GM19035 (cell line): ENCODE measurements at regions not wholly inside any gene's neighbourhood (a gene's known extent, or its start where the extent isn't known, plus 50 kb on each side); places are given as distances from the start of the nearest gene placed in this dataset.
"Not testable (repeated sequence)": the region's sequence is repeated elsewhere in the genome, so short reads cannot be mapped to it uniquely, and the experiment has no call there.

Source experiments
- ATAC-seq: cut with Tn5 transposase; IDR thresholded peaks from one replicate; pipeline ENCODE4 v1.9.1; 2021; ENCODE audit not compliant: unreplicated experiment

DNA sequence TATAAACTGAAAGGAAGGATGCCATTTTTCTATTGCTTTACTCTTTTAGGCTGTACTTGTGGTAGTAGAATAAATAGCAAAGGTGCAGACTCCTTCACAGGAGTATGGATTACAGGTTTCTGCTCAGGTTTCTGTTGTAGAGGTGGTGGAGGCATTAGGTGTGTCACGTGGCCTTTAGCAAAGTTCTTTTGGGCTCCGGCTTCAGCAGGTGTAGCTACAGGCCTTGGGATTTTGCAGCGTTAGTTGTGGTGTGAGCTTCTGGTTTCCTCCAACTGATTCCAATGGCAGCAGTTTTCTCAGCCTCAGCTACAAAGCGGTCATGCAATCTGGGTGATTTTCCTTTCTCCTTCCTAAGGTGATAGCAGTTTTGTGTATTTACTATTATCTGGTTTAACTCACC is 255.8 kb upstream of the GK2 start:
- ATAC-seq, result no peak

DNA sequence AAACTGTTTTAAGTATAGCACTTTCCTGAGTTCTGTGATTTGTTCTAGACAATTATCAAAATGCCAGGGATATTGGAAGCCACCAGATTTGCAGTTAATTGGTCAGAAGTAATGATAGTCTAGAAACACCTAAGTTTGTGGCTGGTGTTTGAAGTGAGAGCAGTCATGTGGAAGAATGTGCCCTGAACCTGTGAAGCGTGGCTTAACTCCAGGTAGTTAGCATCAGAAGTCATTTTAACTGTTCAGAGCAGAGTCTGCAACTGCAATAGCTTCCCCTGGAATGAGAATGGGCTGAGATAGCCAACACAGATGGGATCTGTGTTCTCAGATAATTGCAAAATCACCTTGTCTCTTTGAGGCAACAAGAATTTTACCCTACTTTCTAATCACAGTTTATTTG is 255.1 kb upstream of the GK2 start:
- ATAC-seq, result no peak

DNA sequence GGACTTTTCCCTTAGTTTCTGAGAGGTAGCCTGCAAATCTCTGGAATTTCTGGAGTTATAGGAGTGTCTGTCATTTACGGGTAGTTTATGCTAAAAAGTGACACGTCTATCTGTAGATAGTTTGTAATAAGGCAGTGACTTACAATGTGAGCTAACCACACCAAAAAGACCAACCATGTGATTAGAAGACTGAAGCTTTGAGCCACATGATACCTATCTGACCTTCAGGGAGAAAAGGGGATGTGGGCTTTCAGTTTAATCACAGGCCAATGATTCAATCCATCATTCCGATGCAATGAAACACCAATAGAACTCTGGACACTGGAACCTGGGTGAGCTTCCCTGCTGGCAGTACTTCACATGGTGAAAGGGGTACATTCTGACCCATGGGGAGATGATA is 254.6 kb upstream of the GK2 start:
- no peak for ATAC-seq

DNA sequence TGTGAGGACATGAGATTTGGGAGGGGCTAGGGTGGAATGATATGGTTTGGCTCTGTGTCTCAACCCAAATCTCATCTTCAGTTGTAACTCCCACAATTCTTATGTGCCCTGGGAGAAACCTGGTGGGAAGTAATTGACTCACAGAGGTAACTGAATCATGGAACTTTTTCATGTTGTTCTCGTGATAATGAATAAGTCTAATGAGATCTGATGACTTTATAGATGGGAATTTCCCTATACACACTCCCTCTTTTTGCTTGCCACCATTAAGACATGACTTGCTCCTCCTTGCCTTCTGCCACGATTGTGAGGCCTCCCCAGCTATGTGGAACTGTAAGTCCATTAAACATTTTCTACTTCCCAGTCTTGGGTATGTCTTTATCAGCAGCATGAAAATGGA is 253.2 kb upstream of the GK2 start:
- ATAC-seq, result no peak

DNA sequence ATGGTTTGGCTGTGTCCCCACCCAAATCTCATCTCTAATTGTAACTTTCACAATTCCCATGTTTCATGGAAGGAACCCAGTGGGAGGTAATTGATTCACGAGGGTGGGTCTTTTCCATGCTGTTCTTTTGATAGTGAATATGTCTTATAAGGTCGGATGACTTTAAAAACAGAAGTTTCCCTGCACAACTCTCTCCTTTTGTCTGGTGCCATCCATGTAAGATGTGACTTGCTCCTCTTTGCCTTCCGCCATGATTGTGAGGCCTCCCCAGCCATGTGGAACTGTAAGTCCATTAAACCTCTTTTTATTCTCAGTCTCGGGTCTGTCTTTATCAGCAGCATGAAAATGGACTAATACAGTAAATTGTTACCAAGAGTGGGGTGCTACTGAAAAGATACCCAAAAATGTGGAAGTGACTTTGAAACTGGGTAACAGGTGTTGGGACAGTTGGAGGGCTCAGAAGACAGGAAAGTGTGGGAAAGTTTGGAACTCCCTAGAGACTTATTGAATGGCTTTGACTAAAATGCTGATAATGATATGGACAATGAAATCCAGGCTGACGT is 251.4 kb upstream of the GK2 start:
- ATAC-seq, result not testable (repeated sequence)

DNA sequence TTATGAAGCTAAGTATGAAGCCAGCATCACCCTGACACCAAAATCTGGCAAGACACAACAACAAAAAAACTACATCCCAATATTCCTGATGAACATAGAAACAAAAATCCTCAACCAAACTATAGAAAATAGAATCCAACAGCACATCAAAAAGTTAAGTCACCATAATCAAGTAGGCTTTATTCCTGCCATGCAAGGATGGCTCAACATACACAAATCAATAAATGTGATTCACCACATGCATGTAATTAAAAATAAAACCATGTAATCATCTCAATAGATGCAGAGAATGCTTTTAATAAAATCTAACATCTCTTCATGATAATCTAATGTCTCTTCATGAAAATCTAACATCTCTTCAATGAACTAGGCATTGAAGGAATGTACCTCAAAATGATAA is 249.4 kb upstream of the GK2 start:
- no peak for ATAC-seq

DNA sequence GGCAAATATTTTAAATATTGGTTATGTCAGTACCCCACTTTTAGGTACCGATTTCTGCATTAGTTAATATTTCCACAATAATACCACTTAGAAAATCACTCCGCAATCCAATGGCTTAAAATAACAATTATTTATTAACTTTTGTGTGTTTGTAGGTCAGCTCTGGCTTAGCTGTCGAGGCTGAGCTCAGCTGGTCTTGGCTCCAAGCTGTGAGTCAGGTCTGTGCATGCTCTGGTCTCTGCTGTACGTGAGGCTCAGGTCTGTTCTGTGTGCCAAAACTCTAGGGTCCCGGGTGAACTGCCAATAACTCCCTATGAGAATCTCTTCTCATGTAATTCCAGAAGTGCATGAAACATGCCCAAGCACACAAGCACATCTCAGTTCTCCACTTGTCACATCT is 245.8 kb upstream of the GK2 start:
- ATAC-seq, result no peak

DNA sequence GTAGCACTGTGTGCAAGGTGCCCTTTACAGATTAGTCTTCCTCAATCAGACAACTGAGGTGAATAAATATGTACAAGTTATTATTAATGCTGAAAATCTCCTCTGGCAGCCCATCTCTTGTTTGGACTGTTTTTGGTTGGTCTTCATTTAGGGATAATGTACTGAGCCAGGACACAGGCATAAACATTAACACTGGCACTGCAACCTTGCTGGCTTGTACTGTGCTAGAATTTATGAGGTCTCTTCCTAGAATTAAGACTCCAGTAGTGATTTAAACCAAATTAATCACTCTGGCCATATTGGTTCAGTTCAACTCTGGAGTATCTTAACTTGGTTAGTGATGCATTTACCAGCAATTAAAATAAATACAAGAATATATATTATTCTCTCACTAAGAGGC is 244.7 kb upstream of the GK2 start:
- ATAC-seq, result no peak

DNA sequence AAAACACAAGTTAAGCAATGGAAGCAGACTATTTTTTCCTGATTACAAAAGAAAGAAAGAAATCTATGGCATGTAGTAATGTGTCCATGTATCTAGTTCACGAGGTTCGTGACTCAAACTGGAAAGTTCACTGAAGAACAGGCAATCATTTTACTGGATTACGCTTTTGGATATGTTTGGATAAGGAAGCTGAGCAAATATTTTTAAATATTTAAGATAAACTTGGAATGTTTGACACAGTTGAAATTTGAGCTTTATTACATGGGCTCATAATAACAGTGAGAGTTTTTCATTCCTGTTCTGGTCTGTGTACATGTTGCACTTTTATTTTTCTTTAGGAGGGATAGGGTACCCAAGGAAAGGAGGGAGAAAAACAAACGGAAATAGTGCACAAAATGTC is 244.2 kb upstream of the GK2 start:
- ATAC-seq, result no peak

DNA sequence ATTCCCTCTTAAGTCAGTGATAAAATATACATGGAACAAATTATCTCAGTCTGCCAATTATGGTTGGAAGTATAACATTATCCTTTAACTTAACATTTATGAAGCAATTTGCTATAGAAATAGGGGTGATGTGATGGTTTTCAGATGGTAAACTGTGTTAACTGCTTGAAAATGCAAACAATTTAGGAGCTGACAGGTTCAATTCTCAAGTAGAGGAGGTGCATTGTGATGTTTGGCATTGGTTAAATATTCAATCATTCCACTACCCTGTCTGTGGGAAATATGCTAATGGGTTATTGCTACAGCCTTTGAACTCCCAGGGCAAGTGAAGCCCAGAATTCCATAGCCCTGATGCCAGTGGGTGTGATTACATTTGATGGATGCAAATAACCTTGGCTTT is 243.4 kb upstream of the GK2 start:
- ATAC-seq, result no peak

DNA sequence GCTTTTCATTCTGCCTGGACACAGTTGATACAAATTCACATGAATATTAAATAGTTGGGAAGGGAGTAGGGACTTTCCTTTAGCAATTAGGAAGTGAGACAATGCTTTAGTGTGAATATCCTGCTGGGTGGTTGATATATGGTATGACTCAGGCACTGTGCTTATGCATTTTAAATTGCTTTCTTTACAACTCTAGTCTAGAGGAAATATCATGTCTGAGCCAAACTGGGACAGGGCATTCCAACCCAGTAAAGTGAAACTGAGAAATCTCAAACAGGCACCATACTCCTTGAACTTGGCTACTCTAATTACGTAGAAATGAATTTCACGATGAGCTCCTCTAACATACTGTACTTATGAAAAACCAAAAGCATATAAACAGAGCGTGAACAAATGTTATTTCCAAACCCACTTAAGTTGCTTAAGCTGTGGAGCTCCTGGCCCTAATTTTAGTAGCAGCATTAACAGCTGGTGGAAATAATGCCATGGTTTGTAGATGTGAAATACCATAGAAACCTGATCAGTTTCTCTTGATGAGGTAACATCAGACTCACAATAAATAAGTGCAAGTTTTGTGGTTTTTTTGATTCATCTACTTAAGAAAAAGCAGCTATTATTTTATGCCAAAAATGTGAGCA is 242.9 kb upstream of the GK2 start:
- no peak for ATAC-seq

DNA sequence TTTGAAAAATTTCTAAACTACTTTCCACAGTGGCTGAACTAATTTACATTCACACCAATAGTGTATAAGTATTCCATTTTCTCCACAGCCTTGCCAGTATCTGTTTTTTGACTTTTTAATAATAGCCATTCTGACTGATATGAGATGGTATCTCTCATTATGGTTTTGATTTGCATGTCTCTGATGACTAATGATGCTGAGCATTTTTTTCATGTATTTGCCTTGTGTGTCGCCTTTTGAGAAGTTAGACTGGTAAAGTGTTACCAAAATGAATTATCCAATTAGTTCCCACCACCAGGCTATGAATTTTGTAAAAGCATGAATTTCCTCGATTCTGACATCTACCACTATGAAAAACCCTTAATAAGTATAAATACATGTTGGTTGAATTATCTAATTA is 242.2 kb upstream of the GK2 start:
- no peak for ATAC-seq

DNA sequence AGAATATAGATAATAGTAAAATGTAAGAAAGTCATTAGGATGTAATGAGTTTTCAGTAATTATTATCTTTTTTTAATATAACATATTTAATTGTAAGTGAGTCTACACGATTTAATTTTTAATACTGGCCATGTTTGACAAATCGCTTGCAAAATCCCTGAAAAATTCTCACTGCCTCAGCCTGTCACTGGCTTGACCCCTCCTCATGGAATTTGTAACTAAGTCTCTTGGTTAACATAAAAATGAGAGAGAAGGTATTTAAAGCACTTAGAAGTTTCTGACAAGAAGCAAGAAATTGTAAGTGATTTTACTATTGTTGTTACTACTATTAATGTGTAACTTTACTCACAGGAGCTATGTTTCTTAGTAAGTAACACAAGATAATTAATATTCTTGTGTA is 237.9 kb upstream of the GK2 start:
- ATAC-seq, result no peak

DNA sequence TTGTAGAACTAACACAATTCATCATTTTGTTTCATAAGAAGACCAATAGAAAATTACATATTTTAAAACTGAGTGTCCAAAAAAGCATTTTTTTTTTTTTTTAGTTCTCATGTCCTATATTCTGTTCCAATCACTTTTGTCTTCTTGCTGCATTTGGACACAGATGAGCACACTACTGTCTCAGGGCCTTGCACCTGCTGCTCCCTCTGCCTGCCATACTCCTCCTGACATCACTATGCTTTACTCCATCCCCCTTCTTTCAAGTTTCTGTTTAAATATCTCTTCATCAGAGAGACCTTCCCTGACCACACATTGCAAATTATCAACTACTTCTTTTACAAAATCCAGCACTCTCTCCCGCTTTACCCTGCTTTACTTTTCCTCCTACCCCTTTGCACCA is 230.7 kb upstream of the GK2 start:
- no peak for ATAC-seq

DNA sequence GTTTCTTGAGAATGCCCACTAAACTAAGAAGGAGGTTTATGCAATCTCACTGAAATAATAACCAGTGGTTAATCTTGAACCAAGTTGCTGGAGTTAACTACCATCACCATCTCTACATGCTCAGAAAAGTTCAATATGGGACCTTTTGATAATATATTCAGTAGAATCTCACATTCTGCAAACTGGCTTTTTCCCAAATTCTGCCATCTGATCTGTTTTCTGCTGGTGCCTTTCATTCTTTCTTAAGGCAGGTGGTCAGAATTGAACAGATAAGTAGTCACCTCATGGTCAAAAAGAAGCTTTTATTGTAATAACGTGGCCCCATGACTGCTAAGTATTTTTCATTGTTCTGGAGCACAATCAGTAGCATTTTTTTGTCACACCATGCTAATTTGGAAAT is 229.0 kb upstream of the GK2 start:
- ATAC-seq, result no peak

DNA sequence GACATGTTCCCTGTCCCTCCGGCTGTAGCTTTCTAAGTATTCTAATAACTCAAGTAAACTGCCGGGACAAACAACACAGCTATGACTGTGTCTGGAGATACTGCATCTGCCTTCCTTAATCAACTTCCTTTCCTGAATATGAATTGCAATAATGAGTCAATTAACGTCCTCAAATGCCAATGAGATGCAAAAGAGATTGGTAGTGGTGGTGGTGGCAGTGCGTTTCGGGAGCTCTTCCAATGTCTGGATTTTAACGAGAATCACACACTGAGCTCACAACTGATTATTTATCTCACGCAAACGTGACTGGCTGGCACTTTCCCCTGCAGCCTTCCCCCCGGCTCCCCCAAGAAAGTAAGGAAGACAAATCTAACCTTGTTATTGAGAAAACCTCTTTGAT is 226.1 kb upstream of the GK2 start:
- ATAC-seq, result no peak

DNA sequence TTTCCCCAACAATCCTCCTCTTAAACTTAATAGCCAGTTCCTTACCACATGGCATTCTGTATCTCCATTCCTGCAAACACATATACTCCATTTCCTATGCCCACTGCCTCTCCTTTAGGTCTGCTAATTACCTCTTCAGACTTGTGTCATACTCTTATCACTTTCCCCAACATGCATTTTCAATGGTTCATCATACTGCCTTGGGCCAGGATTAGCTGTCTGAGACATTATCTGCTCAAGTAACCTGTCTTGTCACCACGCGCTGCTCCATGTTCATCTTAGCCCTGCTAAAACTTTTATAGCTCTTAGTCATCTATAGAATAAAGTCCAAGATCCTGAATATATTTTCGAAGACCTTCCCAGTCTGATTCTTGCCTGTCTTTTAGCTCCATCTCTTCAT is 224.1 kb upstream of the GK2 start:
- no peak for ATAC-seq

DNA sequence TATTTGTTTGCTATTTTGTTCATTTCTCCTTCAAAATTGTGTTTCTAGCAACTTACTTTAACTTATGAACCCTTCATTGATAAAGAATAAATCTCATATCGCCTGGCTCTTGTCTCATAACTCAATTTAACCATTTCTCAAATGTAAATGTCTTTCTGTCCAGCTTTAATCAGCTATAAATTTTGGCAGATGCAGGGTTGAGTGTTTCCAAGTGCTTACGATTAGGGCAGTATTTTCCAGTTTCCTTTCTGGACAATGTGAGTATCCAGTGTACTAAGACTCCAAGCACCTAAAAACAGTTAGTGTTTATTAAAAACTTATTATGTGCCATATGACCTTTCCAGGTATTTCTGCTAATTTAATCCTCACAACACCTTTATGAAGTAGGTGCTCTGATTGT is 218.6 kb upstream of the GK2 start:
- ATAC-seq, result no peak

DNA sequence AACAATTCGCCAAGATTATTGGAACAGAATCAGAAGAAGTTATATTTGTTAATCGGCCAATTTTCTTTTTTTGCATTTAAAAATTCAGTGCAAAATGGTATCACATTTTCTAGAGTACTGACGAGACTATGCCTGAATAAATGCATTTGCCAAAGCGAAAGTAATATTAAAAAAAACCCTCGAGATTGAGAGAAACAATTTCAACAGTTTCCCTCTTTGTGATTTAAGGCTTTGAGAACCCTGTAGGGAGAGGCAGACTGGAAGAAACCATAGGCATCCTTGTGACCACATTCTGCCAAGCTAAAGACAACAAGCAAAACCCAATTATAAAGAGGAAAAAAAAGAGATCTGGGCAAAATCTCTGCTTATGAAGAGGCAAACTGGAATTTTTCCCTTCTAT is 218.1 kb upstream of the GK2 start:
- ATAC-seq, result no peak

DNA sequence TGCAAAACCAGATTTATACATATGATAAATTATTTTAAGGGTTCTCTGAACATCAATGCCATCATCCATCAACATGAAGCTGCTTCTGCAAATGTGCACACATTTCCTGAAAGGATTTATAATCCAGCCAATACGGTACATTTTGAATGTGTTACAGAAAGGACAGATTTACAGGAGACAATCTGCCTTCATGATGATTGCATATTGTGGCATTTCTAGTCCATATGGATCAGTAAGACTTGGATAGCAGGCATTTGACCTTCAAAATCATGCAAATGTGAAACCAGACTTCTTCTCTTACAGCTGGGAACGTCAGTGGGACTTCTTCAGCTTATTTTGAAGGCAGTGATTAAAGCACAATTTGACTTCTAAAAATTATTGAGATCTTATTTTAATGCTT is 217.3 kb upstream of the GK2 start:
- ATAC-seq, result no peak

DNA sequence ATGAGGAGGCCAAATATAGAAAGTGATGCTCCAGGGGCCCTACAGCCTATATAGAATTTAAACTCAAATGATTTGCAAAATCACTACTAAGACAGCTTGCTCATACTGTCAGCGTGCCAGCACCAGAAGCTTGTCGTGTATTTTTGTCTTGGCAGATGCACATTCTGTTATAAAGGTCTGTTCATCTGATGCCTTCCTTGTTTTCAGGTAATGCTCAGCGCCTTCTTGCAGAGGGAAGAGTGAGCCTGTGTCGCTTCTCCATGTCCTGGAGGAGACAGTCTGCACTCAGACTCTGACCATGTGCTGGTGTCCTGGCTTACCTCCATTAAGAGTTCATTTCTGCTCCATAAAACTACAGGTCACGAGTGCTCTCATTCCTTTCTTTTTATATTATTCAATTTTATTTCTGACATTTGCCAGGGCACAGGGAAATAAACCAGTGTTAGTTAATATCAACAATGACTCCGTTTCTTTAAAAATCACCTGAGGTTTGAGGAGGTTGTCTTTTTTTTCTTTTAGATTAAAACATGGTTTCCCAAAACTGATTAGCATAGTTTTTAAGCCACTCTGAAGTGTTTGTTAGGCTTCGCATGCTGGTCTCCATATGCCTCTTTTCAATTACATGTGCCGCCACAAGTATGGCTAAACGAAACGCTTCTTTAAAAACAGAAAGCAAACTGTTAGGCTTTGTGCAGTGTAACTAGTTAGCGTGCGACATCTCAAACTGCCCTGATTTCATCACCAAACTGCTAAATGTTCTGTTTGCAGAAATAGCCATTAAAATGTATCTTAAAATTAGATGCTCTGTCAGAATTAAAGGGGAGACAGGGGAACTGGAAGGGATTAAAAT is 215.2 kb upstream of the GK2 start:
- ATAC-seq, result no peak

DNA sequence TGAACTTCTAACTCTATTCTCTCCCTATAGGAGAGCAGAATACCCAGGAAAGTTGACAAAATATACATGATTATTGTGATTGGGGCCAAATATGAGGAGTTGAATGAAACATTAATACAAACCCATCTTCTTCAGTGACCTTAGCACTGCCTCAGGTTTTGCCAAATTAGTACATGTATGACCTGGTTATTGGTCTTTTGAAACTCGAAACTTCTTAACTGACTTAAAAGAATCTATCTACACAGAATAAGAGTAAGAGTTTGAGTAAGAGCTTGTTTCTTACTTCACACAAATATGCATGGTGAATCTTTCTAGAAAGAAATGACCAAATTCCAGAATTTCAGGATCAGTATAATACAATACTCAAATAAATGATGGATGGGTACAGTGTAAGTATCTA is 213.0 kb upstream of the GK2 start:
- no peak for ATAC-seq

DNA sequence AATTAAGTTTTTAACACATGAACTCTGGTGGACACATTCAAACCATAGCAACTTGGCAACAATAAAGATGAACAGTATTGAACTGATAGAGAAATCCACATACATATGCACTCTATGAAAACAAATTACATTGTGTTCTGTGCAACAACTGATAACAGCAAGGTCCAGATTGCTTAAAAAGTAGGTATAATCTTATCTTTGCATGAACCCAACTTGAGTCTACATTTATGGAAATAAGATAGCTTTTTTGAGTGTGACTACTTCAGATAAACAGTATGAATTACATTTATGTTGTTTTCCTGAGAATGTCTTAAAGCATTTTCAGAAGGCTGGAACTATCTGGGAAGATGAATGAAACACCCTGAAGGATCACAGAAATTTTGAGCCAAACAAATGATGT is 212.6 kb upstream of the GK2 start:
- ATAC-seq, result no peak
